Superior temporal gyrus (tissue), 1 donor: ENCODE measurements at regions not wholly inside any gene's neighbourhood (a gene's known extent, or its start where the extent isn't known, plus 50 kb on each side); places are given as distances from the start of the nearest gene placed in this dataset.
"Not testable (repeated sequence)": the region's sequence is repeated elsewhere in the genome, so short reads cannot be mapped to it uniquely, and the experiment has no call there.

Experiments used
- DNase-seq: peaks from one replicate; pipeline ENCODE4 v3.0.0-alpha.2; 2016; ENCODE audit errors: extremely low spot score

DNA sequence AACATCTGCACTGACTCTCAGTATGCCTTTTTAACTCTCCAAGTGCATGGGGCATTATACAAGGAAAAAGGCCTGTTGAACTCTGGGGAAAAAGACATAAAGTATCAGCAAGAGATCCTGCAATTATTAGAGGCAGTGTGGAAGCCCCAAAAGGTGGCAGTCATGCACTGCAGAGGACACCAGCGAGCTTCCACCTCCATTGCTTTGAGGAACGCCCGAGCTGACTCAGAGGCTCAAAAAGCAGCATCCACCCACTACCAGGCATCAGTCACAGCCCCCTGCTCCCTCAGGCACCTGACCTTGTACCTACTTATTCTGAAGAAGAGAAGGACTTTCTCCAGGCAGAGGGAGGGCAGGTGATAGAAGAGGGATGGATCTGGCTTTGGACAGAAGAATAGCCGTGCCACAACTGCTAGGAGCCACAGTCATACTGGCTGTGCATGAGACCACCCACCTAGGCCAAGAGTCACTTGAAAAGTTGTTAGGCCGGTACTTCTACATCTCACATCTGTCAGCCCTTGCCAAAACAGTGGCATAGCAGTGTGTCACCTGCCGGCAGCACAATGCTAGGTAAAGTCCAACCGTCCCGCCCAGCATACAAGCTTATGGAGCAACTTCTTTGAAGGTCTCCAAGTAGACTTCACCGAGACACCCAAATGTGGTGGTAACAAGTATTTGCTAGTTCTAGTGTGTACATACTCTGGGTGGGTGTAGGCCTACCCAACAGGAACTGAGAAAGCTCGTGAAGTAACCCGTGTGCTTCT lies 439.1 kb upstream of the CA10 start:
- not testable (repeated sequence) for DNase-seq

DNA sequence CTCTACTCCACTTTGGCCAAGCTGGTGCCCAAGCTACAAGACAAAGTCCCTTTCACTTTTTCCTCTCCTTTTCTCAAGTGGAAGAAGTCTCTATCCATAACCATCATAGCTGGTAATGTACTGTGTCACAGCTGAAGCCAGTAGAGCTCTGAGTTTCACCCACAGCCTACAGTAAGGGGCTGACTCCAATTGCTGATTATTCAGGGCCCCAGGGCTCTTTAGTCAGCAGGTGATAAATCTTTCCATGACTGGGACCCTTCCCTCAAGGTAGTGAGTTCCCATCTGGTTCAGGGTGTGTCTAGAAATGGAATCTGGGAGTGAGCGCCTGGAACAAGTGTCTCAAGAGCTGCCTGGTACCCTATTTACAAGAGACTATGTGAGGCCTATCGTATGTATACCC lies 436.0 kb upstream of the CA10 start:
- DNase-seq: no peak

DNA sequence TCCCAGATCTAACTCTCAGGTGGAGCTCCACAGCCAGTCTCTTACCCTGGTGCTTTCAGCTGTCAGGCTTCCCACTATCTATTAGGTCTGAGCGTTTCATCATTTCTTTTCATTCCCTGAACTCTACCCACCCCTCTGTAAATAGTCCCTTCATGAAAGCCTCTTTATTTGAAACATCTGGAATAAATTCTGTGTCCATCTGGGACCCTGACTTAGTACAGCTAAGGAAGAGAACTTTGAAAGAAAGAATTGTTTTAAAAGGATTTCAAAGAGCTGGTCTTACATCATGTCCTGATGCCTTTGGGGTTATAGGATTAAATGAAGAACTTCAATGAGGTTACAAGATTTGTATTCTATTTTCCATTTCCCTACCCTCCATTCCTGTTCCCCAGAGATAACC lies 388.5 kb upstream of the CA10 start:
- no peak for DNase-seq

DNA sequence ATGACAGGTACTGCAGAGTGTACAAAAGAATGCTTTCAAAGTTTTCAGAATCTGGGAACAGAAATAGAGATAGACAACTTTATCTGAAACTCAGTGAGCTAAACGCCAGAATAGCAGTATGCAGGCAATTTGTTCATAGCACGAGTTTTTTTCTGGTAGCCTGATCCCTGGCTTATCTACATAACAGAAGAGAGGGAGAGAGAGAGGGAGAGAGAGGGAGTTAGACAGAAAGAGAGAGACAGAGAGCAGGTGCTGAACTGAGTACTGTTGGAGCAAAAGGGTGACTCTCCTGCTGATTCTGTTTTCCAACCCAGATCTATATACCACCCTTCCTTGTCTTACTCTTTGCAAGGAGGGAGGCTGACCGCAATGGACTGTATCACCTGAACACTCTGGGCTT lies 388.0 kb upstream of the CA10 start:
- DNase-seq: no peak

DNA sequence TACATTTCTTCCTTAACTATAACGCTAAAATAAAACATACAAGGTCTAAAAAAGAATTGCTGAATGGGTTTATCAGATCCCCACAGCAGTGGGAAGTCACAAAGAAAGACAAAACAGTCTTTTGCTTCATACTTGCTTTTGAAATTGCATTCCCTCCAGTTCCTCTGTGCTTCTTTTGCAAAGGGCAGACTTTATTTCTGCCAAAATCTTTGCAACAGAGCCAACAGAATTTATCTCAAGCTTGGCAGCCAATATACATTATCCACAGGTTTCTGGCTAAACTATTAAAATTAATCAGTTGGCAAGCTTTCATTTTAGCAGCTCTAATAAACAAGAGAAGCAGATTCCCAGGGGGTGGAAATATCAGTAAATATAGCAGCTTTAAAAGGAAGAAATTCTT lies 378.9 kb upstream of the CA10 start:
- no peak for DNase-seq

DNA sequence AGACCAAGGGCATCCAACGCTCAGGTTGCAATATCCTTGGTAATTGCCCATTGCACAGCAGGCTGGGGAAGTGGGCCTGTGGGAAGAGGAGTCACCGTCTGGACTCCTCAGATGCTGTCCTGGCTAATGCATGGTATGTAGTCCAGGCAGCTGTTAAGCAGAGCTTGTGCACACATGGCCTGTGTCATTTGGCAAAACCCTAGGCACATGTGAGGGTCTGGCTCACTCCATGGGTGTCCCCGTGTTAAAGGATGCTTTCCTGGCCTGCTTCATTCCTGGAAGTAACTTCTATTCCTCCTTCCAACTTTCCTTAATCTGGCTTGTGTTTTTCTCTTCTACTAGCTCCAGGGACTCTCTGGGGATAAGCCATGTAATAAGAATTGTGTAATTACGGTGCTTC lies 378.0 kb upstream of the CA10 start:
- DNase-seq: no peak

DNA sequence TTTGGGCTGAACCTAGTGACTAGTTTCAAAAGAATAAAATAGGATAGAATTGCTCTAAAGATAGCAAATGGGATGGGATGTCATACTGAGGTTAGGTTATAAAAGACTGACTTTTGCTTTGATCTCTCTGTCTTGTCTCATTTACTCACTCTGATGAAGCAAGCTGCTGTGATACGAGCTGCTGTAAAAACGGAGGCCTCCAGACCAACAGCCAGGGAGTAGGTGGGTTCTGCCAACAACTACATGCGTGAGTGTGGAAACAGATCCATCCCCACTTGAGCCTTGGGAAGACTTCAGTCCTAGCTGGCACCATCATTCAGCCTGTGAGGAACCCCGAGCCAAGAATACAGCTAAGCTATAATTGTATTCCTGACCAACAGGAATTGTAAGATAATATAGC lies 373.9 kb upstream of the CA10 start:
- no peak for DNase-seq

DNA sequence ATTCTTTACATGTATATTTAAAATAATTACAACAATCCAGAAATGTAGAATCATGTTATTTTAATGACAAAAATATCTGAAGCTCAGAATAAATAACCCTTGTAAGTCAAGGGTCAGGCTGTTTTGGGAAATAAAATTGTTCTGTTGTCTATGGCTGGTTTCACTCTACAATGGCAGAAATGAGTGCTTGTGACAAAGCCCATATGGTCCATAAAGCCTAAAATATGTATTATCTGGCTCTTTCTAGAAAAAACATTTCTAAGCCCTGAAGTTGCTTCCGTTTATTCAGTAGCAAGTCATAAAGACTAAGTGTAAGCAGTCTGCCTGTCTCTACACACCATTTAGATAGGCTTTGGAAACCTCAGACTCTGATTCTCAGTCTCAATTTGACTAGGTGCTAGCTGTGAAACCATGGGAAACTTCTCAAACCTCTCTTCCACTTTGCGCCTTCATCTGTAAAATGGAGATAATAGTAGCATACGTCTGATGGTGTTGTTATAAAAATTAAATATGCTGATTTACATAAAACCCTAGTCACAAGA lies 365.7 kb upstream of the CA10 start:
- no peak for DNase-seq

DNA sequence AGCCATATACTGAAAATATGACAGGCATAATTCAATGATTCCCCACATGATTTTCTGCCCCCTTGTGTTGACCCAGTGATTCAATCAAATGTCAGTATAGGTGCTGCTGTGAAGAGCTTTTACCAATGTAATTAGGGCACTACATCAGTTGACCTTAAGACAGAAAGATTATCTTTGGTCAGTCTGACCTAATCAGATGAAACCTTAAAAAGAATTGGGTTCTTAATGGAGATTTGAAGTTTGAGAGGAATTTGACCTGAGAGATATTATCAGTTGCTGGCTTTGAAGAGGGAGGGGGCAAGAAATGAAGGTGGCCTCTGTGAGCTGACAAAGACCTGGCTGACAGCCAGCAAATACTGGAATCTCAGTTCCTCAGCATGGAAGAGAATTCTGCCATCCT lies 358.7 kb upstream of the CA10 start:
- DNase-seq: no peak

DNA sequence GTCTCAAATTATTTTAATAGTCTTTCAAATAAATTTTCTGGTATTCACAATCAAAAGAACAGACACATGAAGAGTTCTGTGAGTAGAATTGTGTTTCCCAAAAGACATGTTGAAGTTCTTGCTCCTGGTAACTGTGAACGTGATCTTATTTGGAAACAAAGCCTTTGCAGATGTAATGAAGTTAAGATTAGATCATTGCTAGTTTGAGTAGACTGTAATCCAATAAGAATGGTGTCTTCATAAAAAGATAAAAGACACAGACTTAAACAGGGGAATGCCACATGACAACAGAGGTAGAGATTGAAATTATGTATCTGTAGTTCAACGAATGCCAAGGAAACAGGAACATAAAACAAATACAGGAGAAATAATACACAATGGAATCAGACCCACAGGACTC lies 357.4 kb upstream of the CA10 start:
- DNase-seq: no peak

DNA sequence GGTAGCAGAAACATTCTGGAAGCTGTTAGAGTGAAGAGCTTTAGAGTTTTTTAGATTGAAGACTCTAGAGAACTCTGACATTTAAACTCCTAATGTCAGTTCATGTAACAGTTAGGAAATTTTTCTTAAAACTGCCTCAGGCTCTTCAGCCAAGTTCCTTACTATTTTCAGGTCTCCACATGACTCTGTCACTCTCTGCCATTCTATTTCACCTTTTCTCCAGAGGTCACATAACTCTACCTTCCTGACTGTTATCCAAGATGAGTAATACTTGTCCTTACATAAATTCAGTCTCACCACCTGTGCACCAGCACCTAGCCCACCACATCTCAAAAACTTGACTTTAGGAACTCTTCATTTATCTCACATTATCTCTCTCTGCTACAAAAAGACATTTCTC lies 347.1 kb upstream of the CA10 start:
- no peak for DNase-seq

DNA sequence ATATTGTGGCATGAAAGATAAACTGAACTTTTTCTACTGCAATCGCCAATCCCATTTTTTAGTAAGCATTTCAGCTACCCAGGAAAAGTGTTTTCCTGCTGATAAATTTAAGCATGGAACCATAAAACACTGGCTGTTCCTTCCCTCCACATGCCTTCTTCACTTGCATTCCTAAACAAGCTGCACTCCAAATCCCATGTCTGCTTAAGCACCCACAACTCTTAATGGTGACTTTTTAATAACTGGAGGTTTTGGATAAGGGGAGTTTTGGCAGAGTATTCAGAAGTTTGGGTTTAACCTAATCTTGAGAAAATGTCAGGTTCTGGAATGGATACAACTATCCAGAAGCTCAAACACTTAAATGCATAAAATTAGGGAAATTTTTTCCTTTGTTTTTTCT lies 345.6 kb upstream of the CA10 start:
- DNase-seq: no peak

DNA sequence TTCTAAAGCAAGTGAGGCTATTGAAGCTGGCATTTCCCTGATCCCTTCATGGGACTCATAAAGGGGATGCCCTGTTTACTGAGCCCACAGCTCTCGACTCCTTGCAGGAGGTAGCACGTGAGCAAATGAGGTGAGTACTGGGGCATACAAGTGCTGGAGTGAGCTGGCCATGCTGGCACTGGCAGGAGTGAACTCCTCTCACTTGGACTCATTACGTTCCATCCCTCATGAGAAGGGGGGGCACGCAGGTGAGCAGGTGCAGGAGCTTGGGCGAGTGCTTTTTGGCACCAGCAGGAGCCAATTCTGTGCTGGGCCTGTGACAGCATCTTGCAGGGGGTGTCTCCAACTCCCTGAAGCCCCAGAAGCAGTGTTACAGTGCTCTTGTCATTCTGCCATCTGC lies 337.1 kb upstream of the CA10 start:
- no peak for DNase-seq

DNA sequence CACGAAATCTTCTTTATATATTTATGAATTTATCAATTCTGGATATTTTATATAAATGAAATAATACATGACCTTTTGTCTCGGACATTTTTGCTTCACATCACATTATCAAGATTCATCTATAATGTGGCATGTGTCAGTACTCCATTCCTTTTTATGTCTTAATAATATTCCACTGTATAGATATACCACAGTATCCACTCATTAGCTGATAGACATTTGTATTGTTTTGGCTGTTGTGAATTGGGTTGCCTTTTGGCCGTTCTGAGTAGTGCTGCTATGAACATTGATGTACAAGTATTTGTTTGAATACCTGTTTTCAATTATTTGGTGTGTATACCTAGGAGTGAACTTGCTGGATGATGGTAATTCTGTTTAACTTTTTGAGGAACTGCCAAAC lies 323.8 kb upstream of the CA10 start:
- DNase-seq: no peak

DNA sequence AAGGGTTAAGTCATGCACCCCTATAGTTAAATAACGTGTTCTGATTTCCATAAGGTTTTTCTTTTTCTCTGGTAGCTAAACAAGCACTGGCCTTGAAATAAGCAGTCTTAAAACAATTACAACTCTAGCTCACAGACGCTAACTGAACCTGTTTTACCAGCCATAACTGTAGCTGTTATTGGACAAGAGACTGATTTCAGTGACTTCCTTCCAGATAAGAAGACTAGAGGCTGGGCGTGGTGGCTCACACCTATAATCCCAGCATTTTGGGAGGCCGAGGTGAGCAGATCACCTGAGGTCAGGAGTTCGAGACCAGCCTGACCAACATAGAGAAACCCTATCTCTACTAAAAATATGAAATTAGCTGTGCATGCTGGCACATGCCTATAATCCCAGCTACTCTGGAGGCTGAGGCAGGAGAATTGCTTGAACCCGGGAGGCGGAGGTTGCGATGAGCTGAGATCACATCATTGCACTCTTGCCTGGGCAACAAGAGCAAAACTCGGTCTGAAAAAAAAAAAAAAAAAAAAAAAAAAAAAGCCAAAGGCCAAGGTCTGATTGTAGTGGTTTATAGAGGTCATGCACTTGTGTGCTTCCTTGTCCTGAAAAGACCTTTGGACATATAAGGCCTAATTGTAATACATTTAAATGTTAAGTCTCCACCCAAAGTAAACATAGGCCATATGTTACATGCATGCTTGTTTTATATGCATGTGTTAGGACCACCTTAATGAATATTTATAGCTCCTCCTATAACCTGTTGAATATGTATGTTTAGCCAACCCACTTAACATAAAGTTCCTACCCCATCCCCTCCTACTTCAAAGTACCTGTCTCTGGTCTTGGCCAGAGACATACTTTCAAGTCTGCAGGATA lies 319.5 kb upstream of the CA10 start:
- no peak for DNase-seq

DNA sequence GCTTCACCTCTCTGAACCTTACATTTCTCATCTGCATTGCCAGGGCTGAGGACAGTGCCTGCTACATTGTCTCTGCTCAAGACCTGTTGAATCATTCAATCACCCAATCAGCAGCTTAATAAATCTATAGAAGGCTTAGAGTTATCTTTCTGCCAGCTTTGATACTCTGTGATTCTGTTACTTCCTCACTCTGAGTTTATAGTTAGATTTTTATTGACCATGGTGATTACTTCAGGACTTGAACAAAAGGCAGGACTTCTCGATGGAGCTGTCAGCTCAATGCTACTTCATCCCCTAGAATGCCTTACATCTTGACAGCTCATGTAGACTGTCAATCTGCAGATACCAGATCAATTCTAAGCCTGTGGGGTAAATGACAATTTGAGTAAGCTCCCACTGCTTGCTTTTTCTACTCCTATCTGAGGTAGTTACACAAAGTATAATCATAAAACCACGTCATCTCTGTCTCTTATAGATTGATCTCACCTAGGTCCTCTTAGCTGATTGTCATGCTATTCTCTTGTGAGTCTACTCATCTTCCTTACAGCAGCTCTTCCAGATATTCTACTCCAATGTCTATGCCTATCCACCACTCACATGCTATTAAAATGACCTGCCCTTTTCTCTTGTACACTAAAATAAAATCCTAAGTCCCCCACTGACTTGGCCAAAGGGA lies 318.3 kb upstream of the CA10 start:
- DNase-seq: no peak

DNA sequence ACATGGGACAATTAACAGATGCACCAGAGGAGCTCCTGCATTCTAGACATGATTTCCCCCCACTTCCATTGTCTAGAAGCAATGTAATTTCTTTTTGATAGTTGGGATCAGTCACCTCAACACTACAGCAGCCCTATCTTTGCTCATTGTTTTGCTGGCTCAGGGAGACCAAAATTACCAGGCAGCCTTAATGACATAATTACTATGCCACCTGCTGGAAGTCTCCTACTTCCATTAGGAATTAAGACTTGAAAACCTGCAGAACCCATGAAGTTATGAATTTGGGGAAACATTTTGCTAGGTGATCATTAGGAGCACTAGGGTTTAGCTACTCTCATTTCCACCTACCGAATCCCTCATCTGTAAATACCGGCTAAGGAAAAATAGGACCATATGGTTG lies 312.0 kb upstream of the CA10 start:
- DNase-seq: no peak

DNA sequence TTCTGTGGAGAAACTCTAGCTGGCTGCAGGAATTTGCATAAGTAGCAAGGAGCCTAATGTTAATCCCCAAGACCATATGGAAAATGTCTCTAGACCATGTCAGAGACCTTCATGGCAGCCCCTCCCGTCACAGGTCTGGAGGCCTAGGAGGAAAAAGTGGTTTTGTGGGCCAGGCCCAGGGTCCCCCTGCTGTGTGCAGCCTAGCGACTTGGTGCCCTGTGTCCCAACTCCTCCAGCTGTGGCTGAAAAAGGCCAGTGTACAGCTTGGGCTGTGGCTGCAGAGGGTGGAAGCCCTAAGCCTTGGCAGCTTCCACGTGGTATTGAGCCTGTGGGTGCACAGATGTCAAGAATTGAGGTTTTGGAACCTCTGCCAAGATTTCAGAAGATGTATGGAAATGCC lies 306.9 kb upstream of the CA10 start:
- no peak for DNase-seq

DNA sequence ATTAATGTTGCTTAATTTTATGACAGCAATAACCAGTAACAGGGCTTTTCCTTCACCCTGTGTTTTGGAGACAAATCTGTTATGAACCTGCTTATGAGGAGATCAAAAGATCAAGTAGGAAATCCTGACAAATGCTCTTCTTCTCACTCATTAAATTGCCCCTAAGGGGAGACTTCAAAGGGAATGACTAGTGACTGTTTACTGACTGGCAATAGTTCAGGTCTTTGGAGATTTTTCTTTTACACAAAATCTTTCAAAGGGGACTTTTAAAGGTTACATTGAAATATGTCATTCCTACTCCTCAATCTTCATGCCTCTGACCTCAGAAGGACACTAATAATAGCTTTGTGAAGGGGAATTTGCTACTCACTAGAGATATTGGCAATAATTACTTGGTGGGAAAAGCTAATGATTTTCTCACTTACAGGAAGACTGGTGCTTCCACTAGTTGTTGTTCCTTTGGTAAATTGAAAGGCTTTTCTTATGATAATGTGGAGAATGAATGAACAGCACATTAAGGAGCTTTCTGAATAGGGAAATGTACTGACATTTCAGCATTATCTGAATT lies 292.9 kb upstream of the CA10 start:
- DNase-seq: no peak

DNA sequence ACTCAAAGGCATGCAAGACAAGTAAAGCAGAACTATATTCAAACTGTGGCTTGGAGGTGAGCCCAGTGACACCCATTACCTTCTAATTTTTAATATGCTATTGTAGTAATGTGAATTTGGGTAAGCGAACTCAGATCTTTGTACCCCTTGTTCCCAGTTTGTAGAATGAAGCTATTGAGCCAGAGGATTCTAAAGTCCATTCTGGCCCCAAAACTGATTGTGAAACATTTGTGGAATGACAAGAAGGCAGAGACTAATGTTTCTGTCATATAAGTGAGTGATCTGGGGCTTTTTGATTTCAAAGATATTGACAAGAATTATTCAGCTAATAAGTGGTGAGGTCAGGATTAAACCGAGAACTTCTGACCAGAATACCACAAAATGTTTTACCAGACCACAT lies 283.8 kb upstream of the CA10 start:
- DNase-seq: no peak

DNA sequence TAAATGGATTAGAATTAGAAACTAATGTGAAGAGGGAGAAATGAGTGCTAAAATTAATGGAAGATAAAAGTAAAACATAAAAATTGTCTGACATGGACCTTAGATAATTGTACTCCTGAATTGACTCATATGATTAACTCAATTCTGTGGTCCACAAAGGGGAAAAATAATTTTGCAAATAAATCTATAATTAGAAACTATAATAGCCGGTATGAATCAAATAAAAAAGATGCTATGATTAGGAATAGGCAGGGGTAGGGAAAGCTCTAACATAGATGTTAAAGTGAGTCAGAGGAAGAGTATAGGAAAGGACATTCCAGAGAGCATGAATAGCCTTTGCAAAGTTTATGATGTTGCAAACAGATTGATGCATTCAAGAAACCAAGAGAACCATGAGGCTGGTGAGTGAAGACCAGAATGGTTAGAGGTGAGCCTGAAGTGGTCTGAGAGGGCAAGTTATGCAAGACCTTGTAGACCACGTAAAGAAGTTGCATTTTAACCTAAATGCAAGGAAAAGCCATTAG lies 262.1 kb upstream of the CA10 start:
- DNase-seq: no peak

DNA sequence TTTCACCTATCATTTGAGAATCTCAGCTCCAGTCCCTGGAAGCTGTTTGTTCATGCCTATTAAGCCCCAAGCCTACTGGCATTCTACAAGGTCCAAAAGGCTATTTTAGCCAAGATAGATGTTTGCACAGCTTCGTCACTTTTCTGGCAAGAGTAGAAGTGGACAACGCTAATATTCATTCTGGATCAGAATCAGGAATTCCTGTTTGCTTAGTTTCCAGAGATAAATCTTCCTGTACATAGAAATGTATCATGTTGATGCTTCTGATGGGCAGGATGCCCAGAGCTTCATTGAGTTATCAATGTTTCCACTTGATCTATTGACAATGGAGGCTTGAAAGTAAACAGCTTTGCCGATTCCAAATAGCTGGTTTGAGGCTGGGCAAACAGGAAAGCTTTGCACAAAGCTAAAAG lies 260.7 kb upstream of the CA10 start:
- DNase-seq: peak; percentile 11
